CD4-positive, alpha-beta T cell treated with Interleukin-2 at 100 ng/mL for 4 hours (primary cell): ENCODE measurements at regions not wholly inside any gene's neighbourhood (a gene's known extent, or its start where the extent isn't known, plus 50 kb on each side); places are given as distances from the start of the nearest gene placed in this dataset.

Experiments
- DNase-seq: peaks from one replicate; pipeline ENCODE4 v3.0.0-alpha.2; 2020; ENCODE audit warnings: low spot score

DNA sequence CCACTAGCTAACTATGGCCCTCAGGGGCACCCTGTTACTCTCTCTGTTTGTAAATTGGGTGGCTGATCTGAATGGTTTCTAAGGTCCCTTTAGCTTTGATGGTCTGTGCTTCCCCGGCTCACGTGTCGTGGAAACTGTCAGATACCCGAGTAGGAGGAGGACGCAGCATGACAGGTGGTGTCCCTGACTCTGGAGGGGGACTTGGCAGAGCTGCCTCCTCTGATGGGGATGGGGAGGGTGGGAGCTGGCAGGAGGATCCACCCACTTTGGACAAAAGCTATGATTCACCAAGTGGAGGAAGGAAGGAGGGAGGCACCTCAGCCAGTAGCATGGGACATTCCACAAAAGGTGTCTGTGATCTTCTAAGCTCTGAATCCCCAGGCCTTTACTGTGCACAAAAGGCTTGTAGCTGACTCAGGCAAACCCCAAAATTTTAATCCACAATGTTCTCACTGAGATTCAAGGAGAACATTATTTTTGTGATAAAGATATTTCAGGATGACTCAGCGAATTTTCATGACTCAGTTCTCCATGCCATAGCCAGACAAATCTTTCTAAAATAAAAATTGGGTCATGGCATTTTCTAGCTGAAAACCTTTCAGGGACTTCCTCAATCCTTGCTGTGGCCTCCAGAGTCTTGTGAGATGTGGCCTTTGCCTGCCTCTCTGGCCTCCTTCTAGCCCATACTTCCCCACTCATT is 131.0 kb upstream of the BRINP1 start:
- DNase-seq: no peak

DNA sequence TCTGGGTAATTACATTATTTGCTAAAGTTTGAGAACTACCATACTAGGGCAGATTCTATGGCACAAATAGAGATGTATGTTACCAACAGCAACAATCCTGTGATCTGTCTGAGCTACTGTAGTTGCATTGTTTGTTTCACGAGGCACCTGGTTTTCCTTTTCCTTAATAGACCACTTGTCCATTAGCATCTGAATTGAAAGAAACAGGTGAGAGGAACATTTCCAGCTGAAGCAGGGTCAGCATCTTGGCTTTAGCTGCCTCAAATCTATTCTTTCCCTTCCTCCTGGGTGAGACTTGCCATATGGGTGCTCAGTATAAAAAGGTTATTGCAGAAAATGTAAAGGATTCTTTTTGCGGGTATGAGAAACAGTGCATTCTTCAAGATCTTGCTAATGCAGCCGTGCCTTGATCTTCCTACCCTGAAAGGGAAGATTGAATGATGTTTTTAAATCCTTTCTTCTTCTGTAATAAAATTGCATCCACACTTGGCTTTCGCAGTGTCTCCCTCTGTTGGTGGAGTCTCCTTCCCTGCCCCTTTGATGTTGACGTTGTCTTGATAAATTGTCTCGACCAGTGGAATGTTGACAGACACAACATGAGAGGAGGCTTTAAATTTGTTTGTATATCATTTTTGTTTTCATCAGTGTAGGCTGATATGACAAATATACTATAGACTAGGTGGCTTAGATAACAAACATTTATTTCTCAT is 118.0 kb upstream of the BRINP1 start:
- DNase-seq: no peak

DNA sequence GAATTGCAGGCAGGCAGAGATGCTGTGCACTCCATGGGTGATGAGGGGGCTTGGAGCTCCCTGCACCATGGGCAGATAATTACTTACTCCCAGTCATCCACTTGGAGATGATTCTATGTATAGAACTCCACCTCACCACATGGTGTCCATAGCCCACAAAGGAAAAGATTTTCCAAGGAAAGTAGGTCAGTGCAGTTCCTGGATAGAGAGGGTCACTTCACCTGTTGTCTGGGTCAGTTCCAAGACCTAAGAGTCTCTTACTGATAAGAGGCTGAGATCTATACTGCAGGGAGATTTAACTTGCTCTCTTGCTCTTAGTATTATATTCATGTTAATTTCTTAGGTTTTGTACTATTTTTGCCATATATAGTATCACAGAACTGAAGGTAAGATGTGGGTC is 113.9 kb upstream of the BRINP1 start:
- DNase-seq: no peak

DNA sequence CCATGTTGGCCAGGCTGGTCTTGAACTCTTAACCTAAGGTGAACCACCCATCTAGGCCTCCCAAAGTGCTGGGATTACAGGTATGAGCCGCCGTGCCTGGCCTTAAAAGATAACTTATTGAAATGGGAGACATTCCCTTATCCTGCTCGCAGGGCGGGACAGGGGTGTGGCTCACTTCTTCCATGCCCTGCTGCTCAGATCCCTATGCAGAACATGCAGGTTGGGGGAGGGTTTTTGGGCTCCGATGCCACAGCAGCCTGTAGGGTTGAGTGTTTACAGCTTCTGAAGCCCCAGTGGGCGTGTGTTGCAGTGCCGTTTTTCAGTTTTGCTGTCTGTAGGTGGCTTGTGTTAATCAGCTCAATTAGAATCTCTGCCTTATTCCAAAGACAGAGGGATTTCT is 108.0 kb upstream of the BRINP1 start:
- DNase-seq: no peak

- no peak for DNase-seq
Measured at GRCh38 chr9:119458068-119458467, 88.8 kb upstream of the BRINP1 start.

DNA sequence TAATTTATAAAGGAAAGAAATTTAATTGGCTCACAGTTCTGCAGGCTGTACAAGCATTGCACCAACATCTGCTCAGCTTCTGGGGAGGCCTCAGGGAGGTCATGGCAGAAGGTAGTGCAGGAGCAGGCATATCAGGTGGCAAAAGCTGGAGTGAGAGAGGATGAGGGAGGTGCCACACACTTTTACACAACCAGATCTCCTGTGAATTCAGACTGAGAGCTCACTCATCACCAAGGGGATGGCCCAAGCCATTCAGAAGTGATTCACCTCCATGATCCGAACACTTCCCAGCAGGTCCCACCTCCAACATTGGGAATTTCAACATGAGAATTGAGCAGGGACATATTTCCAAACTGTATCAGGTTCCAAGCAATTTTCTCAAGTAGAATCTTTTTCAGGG is 84.7 kb upstream of the BRINP1 start:
- no peak for DNase-seq

DNA sequence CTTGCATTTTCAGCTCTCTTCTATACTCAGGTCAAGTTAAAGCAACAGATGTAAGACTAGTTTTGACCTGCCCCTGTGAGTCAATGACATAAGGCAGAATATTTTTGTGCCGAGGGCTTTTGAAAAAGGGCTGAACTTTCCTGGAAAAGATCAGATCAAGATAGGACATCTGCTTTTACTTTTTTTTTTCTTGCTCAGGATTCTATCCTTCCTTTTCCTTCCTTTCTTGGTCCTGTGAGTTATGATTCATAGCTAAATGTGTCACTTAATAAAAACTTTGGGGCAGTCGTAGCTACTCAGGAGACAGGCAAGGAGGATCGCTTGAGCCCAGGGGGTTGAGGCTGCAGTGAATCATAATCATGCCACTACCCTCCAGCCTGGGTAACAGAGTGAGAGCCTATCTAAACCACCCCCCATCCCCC is 84.3 kb upstream of the BRINP1 start:
- no peak for DNase-seq

DNA sequence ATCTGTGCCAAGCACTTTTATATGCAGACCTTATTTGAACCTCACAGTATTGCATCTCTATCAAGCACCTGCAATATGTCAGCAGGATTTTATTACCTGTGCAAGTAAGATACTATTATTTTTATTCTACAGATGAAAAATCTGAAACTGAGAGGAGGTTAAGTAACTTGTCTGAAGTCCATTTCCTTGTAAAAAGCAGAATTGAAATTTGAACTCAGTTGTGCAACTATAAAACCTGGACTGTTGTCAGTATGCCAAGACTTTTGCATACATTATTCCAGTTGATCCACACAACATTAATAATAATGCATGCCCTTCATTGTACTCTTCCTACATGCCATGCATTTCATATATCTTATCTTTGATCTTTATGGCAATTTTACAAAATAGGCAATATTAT is 82.2 kb upstream of the BRINP1 start:
- DNase-seq: no peak

DNA sequence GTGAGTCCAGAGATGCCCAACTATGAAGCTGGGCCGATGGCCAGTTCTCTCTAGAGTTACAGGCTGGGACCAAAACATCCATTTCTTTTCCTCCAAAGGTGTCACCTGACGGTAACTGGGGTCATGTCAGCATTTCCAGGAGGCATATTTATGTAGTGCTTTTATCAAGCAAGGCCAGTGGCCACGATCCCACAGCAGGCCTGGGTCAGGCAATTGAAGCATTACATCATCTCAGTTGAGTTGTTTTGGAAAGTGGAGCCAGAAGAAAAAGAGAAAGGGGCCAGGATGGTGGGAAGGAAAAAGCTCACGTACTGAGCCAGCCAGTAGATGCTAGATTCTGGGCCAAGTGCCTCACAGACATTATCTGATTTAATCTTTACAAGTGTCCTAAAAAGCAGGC is 73.9 kb upstream of the BRINP1 start:
- DNase-seq: no peak

DNA sequence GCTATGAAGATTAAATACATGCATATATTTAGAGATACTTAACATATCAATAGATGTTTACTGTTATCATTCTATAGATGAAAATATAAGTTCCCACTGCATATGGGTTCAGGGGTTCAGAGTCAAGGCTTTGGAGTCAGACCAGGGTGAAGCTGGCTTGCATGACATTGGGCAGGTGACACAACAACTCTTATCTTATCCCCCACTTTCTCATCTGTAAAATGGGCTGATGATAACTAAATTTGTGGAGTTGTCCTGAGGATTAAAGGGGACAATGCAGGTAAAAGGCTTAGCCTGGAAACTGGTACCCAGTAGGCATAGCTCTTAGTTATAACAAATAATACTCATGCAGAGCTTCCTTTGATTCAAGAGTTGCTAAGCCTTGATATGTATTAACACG is 72.6 kb upstream of the BRINP1 start:
- no peak for DNase-seq

- DNase-seq: no peak
Measured at GRCh38 chr9:119441338-119441737, 72.1 kb upstream of the BRINP1 start.

- no peak for DNase-seq
Measured at GRCh38 chr9:119436261-119436660, 67.0 kb upstream of the BRINP1 start.

DNA sequence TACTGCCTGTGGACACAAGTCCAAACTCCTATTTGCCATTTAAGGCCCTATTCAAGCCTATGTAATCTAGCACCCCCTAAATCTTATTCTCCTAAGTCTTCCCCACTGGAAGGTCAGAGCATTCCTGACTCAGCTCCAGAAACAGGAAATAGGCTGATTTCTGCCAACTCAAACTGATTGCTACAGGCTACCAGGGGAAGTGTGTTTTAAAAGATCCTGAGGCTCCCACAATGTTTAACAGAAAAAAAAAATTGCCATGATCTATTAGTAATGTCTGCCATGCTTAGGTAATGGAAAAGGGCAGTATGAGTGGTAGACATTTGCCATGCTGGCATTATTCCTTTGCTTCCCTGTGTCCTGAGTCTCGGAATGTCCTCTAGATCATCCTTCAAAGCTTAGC is 65.8 kb upstream of the BRINP1 start:
- no peak for DNase-seq

GRCh38 chr9:119432428-119432827 is 63.2 kb upstream of the BRINP1 start:
- DNase-seq: no peak

DNA sequence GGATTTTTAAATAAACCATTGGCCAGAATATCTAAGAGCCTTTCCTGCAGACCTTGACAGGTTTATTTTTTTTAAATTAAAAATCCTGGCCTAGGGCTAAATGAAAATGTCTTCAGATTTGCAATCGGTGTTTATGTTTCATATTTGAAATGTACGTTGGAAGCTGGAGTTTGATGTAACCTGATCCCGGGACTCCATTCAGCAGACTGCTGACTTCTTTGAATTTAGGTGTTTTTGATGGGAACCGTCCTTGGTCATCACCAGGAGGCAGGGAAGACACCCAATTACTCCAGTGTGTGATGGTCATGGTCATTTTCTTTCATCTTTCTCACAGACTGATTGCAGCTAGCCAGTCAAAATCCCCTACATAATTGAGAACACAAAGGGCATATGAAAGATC is 60.1 kb upstream of the BRINP1 start:
- DNase-seq: no peak

- DNase-seq: no peak
Measured at GRCh38 chr9:119420231-119420630, 51.0 kb upstream of the BRINP1 start.
